Panc1 (cell line): ENCODE measurements at regions not wholly inside any gene's neighbourhood (a gene's known extent, or its start where the extent isn't known, plus 50 kb on each side); places are given as distances from the start of the nearest gene placed in this dataset.

Experiments used
- TF ChIP-seq, protein P1 (sequence below): fragments of 450-650 bp; IDR thresholded peaks from 2 replicates; pipeline ENCODE4 v1.5.1; 2017; ENCODE audit warnings: mild to moderate bottlenecking
- TF ChIP-seq, protein P2 (sequence below), 2 experiments: IDR thresholded peaks; 2 replicates each; pipeline ENCODE4 v1.6.1; 2011 to 2012; ENCODE audit warnings: low read depth in 2 of 2, control low read depth in 1 of 2, low read length in 1 of 2, mild to moderate bottlenecking in 1 of 2, moderate library complexity in 1 of 2; ENCODE audit not compliant: insufficient read depth in 1 of 2

DNA sequence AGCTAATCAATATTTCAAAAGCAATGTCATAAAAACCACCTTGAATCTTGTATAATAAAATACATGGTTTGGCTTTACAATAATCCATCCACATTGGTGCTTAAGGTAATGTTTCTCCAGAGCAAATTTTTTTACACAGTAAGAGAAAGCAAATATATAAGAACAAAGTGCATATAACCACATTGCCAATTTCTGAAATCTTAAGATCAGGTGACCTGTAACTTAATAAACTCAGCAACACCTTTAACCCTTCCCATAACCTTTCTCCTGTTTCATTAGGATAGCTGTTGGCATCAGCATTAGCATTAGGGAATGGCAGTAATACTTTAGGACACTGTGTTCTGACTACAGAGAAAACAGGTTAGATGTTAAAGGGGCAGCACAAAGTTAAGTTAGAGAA, 155.9 kb upstream of the SEMA3D start:
- TF ChIP-seq, protein P1, sequence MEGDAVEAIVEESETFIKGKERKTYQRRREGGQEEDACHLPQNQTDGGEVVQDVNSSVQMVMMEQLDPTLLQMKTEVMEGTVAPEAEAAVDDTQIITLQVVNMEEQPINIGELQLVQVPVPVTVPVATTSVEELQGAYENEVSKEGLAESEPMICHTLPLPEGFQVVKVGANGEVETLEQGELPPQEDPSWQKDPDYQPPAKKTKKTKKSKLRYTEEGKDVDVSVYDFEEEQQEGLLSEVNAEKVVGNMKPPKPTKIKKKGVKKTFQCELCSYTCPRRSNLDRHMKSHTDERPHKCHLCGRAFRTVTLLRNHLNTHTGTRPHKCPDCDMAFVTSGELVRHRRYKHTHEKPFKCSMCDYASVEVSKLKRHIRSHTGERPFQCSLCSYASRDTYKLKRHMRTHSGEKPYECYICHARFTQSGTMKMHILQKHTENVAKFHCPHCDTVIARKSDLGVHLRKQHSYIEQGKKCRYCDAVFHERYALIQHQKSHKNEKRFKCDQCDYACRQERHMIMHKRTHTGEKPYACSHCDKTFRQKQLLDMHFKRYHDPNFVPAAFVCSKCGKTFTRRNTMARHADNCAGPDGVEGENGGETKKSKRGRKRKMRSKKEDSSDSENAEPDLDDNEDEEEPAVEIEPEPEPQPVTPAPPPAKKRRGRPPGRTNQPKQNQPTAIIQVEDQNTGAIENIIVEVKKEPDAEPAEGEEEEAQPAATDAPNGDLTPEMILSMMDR = no peak
- TF ChIP-seq, protein P2, sequence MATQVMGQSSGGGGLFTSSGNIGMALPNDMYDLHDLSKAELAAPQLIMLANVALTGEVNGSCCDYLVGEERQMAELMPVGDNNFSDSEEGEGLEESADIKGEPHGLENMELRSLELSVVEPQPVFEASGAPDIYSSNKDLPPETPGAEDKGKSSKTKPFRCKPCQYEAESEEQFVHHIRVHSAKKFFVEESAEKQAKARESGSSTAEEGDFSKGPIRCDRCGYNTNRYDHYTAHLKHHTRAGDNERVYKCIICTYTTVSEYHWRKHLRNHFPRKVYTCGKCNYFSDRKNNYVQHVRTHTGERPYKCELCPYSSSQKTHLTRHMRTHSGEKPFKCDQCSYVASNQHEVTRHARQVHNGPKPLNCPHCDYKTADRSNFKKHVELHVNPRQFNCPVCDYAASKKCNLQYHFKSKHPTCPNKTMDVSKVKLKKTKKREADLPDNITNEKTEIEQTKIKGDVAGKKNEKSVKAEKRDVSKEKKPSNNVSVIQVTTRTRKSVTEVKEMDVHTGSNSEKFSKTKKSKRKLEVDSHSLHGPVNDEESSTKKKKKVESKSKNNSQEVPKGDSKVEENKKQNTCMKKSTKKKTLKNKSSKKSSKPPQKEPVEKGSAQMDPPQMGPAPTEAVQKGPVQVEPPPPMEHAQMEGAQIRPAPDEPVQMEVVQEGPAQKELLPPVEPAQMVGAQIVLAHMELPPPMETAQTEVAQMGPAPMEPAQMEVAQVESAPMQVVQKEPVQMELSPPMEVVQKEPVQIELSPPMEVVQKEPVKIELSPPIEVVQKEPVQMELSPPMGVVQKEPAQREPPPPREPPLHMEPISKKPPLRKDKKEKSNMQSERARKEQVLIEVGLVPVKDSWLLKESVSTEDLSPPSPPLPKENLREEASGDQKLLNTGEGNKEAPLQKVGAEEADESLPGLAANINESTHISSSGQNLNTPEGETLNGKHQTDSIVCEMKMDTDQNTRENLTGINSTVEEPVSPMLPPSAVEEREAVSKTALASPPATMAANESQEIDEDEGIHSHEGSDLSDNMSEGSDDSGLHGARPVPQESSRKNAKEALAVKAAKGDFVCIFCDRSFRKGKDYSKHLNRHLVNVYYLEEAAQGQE (IDR thresholded peaks at IDR 0.05; ENCODE audit: insufficient read depth in 1 of 2, low read depth in 2 of 2, low read length in 1 of 2) = no peak
